A549 (cell line): ENCODE measurements at regions not wholly inside any gene's neighbourhood (a gene's known extent, or its start where the extent isn't known, plus 50 kb on each side); places are given as distances from the start of the nearest gene placed in this dataset.

Experiments
- ATAC-seq, 2 experiments: fragments of 200-7000 bp in 1 of 2; fragments of >200 bp in 1 of 2; cut with Nextera tagmentation in 1 of 2; cut with Tn5 transposase in 1 of 2; 3 replicates each; pipeline versions ENCODE4 v1.8.0 to v1.9.1; 2018 to 2020; ENCODE audit warnings: mild to moderate bottlenecking in 1 of 2, moderate library complexity in 1 of 2
- CTCF ChIA-PET: fragments of 300-600 bp; sonication (Branson Sonifier 250); formaldehyde crosslinking; extraction: SDS; loops from one replicate; lab custom pipeline; 2021; ENCODE audit warnings: antibody characterized with exemption, inconsistent platforms; lab: Yijun Ruan, JAX
- POLR2A ChIA-PET: fragments of 350-600 bp; formaldehyde crosslinking; extraction: SDS; loops from one replicate; lab custom pipeline; 2021; ENCODE audit warnings: antibody characterized with exemption, inconsistent platforms; lab: Yijun Ruan, JAX
- DNase-seq, 2 experiments: peaks; one replicate each; pipeline versions ENCODE4 v3.0.0 to v3.0.0-alpha.2; 2011 to 2016; ENCODE audit warnings: low read depth in 1 of 2, low spot score in 1 of 2
- FAIRE-seq: peaks from 2 replicates; lab custom pipeline; 2011; peaks lifted over from hg19 to GRCh38; lab: Jason Lieb, UNC
- H3K27ac ChIP-seq, 2 experiments: fragments of >200 bp; sonication (Bioruptor Twin); formaldehyde crosslinking; 3 replicates each; pipeline ENCODE4 v1.5.1; 2016 to 2017
- H3K4me1 ChIP-seq: fragments of >200 bp; sonication (Bioruptor Twin); formaldehyde crosslinking; 3 replicates; pipeline ENCODE4 v1.6.1; 2016
- H3K4me2 ChIP-seq: fragments of >200 bp; sonication (Bioruptor Twin); formaldehyde crosslinking; 3 replicates; pipeline ENCODE4 v1.6.1; 2016
- H3K4me3 ChIP-seq: fragments of >200 bp; sonication (Bioruptor Twin); formaldehyde crosslinking; 3 replicates; pipeline ENCODE4 v1.5.1; 2016
- H3K9me3 ChIP-seq: fragments of >200 bp; sonication (Bioruptor Twin); formaldehyde crosslinking; 3 replicates; pipeline ENCODE4 v1.6.1; 2016
- CBX2 ChIP-seq: fragments of 200-600 bp; sonication (generic); IDR thresholded peaks from 2 replicates; pipeline ENCODE4 v1.6.1; 2016; ENCODE audit warnings: low read depth, mild to moderate bottlenecking, borderline replicate concordance
- CEBPB ChIP-seq, 2 experiments: fragments of >200 bp in 1 of 2; sonication (Bioruptor Twin) in 1 of 2; formaldehyde crosslinking in 1 of 2; IDR thresholded peaks; 2 replicates each; pipeline ENCODE4 v1.6.1; 2012 to 2016
- CHD4 ChIP-seq: fragments of 200-600 bp; sonication (generic); IDR thresholded peaks from 2 replicates; pipeline ENCODE4 v1.6.1; 2016; ENCODE audit warnings: antibody characterized with exemption, mild to moderate bottlenecking, borderline replicate concordance
- FOSL2 ChIP-seq, 2 experiments: fragments of 450-650 bp in 1 of 2; fragments of >200 bp in 1 of 2; sonication (Bioruptor Twin) in 1 of 2; formaldehyde crosslinking; IDR thresholded peaks; 2 replicates each; pipeline versions ENCODE4 v1.5.0 to v1.6.1; 2016 to 2020; ENCODE audit warnings: mild to moderate bottlenecking in 1 of 2, moderate library complexity in 1 of 2
- GATA3 ChIP-seq: IDR thresholded peaks from 2 replicates; pipeline ENCODE4 v1.6.1; 2012; ENCODE audit warnings: borderline replicate concordance
- HOXA7 ChIP-seq: fragments of 250-450 bp; sonication (Bioruptor Pico); IDR thresholded peaks from 2 replicates; pipeline ENCODE4 v1.5.0; 2020; ENCODE audit warnings: mild to moderate bottlenecking, moderate library complexity
- HOXB5 ChIP-seq: fragments of 250-450 bp; sonication (Bioruptor Pico); IDR thresholded peaks from 2 replicates; pipeline ENCODE4 v1.5.0; 2020; ENCODE audit warnings: mild to moderate bottlenecking, moderate library complexity
- KDM1A ChIP-seq: fragments of 200-600 bp; sonication (generic); IDR thresholded peaks from 2 replicates; pipeline ENCODE4 v1.6.1; 2016; ENCODE audit warnings: low read depth, mild to moderate bottlenecking
- KDM5A ChIP-seq: fragments of 200-600 bp; sonication (generic); IDR thresholded peaks from 2 replicates; pipeline ENCODE4 v1.6.1; 2016; ENCODE audit warnings: antibody characterized with exemption, mild to moderate bottlenecking
- MYC ChIP-seq: IDR thresholded peaks from 2 replicates; pipeline ENCODE4 v1.6.1; 2012; ENCODE audit warnings: mild to moderate bottlenecking, inconsistent platforms, low read length, improper control_type of control experiment, borderline replicate concordance
- NPAS2 ChIP-seq: fragments of 250-450 bp; sonication (Bioruptor Pico); IDR thresholded peaks from 2 replicates; pipeline ENCODE4 v1.8.0; 2022; ENCODE audit warnings: mild to moderate bottlenecking, moderate library complexity, borderline replicate concordance
- NR3C1 ChIP-seq: fragments of >200 bp; sonication (Bioruptor Twin); formaldehyde crosslinking; IDR thresholded peaks from 3 replicates; pipeline ENCODE4 v1.6.1; 2017
- PHF8 ChIP-seq: fragments of 200-600 bp; sonication (generic); IDR thresholded peaks from 2 replicates; pipeline ENCODE4 v1.6.1; 2016; ENCODE audit warnings: low read depth, mild to moderate bottlenecking, antibody characterized with exemption, moderate library complexity, borderline replicate concordance
- POLR2A ChIP-seq: IDR thresholded peaks from 2 replicates; pipeline ENCODE4 v1.6.1; 2012; ENCODE audit warnings: mild to moderate bottlenecking, low read length
- RNF2 ChIP-seq: fragments of 200-600 bp; sonication (generic); IDR thresholded peaks from 2 replicates; pipeline ENCODE4 v1.6.1; 2016; ENCODE audit warnings: low read depth, mild to moderate bottlenecking, antibody characterized with exemption, moderate library complexity, borderline replicate concordance
- SMC3 ChIP-seq: fragments of >200 bp; sonication (Bioruptor Twin); formaldehyde crosslinking; IDR thresholded peaks from 3 replicates; pipeline ENCODE4 v1.6.1; 2018; ENCODE audit warnings: inconsistent platforms
- USF2 ChIP-seq: fragments of 450-650 bp; IDR thresholded peaks from 2 replicates; pipeline ENCODE4 v1.6.1; 2014; ENCODE audit warnings: antibody characterized with exemption
- ZFP36 ChIP-seq: fragments of 450-650 bp; IDR thresholded peaks from 2 replicates; pipeline ENCODE4 v1.6.1; 2014; ENCODE audit warnings: borderline replicate concordance; ENCODE audit not compliant: partially characterized antibody
- ZSCAN20 ChIP-seq: fragments of 250-450 bp; sonication (Bioruptor Pico); IDR thresholded peaks from 2 replicates; pipeline ENCODE4 v1.8.0; 2022; ENCODE audit warnings: mild to moderate bottlenecking, moderate library complexity
- WGBS: methylation state at CpG from one replicate; pipeline ENCODE4 v1.1.6; 2017; ENCODE audit errors: missing lambda C conversion rate; 5-methylcytosine and 5-hydroxymethylcytosine counted together
- TF ChIP-seq, protein P1 (sequence below): fragments of >200 bp; sonication (Bioruptor Twin); formaldehyde crosslinking; IDR thresholded peaks from 3 replicates; pipeline ENCODE4 v1.5.1; 2016

GRCh38 chr1:58041621-58042020 is 504.9 kb downstream of the OMA1 start:
- FAIRE-seq: no peak
- ChIA-PET POLR2A (no interaction called here), CTCF (no interaction called here)
- Histone ChIP-seq H3K27ac (no peak overlapping the region), H3K4me1 (no peaks in the 10 kb centered on the region), H3K4me3 (no peak overlapping the region), H3K9me3 (no peaks in the 10 kb centered on the region), H3K4me2 (no peak overlapping the region)
- no peak for ATAC-seq
- TF ChIP-seq ZFP36 (no peak), HOXB5 (no peak), NR3C1 (no peak), CBX2 (no peak), MYC (no peak), GATA3 (no peak), KDM1A (no peak)
- DNase-seq: no peak
- WGBS: 5% methylated on average over 2 of the region's 2 CpGs

- H3K4me3 ChIP-seq: no peak overlapping the region
- ATAC-seq: no peak
- DNase-seq: no peak
- H3K4me1 ChIP-seq: no peaks in the 10 kb centered on the region
- H3K4me2 ChIP-seq: no peak overlapping the region
- FAIRE-seq: no peak
- TF ChIP-seq CEBPB (IDR thresholded peaks at IDR 0.05) (no peak), POLR2A (no peak), HOXA7 (CRISPR knock-in tag) (no peak), RNF2 (no peak), CHD4 (no peak), KDM5A (no peak), USF2 (no peak), ZSCAN20 (no peak), FOSL2 (IDR thresholded peaks at IDR 0.05) (no peak), FOSL2 (CRISPR knock-in tag; IDR thresholded peaks at IDR 0.05) (no peak)
- CTCF ChIA-PET: no interaction called here
- H3K9me3 ChIP-seq: no peaks in the 10 kb centered on the region
- 33% methylated on average over 3 of the region's 3 CpGs for WGBS
- H3K27ac ChIP-seq: no peak overlapping the region
- POLR2A ChIA-PET: no interaction called here
Observed at GRCh38 chr1:58038574-58038973, 508.0 kb downstream of the OMA1 start.

- TF ChIP-seq PHF8 (no peak), MYC (no peak), NR3C1 (no peak), FOSL2 (IDR thresholded peaks at IDR 0.05) (no peak), FOSL2 (CRISPR knock-in tag; IDR thresholded peaks at IDR 0.05) (no peak), KDM1A (no peak), RNF2 (no peak), NPAS2 (CRISPR knock-in tag) (no peak), ZFP36 (no peak), SMC3 (no peak), CEBPB (IDR thresholded peaks at IDR 0.05) (no peak)
- TF ChIP-seq, protein P1, sequence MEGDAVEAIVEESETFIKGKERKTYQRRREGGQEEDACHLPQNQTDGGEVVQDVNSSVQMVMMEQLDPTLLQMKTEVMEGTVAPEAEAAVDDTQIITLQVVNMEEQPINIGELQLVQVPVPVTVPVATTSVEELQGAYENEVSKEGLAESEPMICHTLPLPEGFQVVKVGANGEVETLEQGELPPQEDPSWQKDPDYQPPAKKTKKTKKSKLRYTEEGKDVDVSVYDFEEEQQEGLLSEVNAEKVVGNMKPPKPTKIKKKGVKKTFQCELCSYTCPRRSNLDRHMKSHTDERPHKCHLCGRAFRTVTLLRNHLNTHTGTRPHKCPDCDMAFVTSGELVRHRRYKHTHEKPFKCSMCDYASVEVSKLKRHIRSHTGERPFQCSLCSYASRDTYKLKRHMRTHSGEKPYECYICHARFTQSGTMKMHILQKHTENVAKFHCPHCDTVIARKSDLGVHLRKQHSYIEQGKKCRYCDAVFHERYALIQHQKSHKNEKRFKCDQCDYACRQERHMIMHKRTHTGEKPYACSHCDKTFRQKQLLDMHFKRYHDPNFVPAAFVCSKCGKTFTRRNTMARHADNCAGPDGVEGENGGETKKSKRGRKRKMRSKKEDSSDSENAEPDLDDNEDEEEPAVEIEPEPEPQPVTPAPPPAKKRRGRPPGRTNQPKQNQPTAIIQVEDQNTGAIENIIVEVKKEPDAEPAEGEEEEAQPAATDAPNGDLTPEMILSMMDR: no peak
- Histone ChIP-seq H3K9me3 (no peaks in the 10 kb centered on the region), H3K4me3 (no peak overlapping the region), H3K4me1 (no peaks in the 10 kb centered on the region), H3K27ac (no peak overlapping the region), H3K4me2 (no peak overlapping the region)
- ATAC-seq: no peak
- no peak for FAIRE-seq
- 0% methylated on average over 2 of the region's 2 CpGs for WGBS
- ChIA-PET POLR2A (no interaction called here), CTCF (no interaction called here)
- peak in 1 of 2 experiments; percentile 4 for DNase-seq
Observed at GRCh38 chr1:58035523-58035922, 511.0 kb downstream of the OMA1 start.
